NCI-H446 (cell line): ENCODE measurements at regions not wholly inside any gene's neighbourhood (a gene's known extent, or its start where the extent isn't known, plus 50 kb on each side); places are given as distances from the start of the nearest gene placed in this dataset.
A peak's percentile ranks its signal among the peaks of the same experiment; 100 is the strongest.

Experiments used
- DNase-seq, 2 experiments: peaks; one replicate each; lab custom pipeline; 2025; lab: John Stamatoyannopoulos, UW

- no peak for DNase-seq
Observed at GRCh38 chr18:44410740-44411139, 269.9 kb upstream of the SETBP1 start.

GRCh38 chr18:44411262-44411905 lies 269.3 kb upstream of the SETBP1 start:
- DNase-seq, result no peak

GRCh38 chr18:44411976-44412375 lies 268.7 kb upstream of the SETBP1 start:
- no peak for DNase-seq

GRCh38 chr18:44423814-44424644 lies 256.7 kb upstream of the SETBP1 start:
- DNase-seq, result no peak

GRCh38 chr18:44424645-44425035 lies 256.0 kb upstream of the SETBP1 start:
- DNase-seq, result no peak

GRCh38 chr18:44425161-44425560 lies 255.5 kb upstream of the SETBP1 start:
- no peak for DNase-seq

- DNase-seq, result no peak
Observed at GRCh38 chr18:44437603-44438002, 243.1 kb upstream of the SETBP1 start.

GRCh38 chr18:44450226-44450625 lies 230.5 kb upstream of the SETBP1 start:
- DNase-seq, result no peak

- DNase-seq, result peak in 1 of 2 experiments; percentile 77
Observed at GRCh38 chr18:44452346-44452745, 228.3 kb upstream of the SETBP1 start.

- no peak for DNase-seq
Observed at GRCh38 chr18:44453505-44453904, 227.2 kb upstream of the SETBP1 start.

- DNase-seq, result no peak
Observed at GRCh38 chr18:44458777-44459176, 221.9 kb upstream of the SETBP1 start.

GRCh38 chr18:44464398-44465180 lies 216.1 kb upstream of the SETBP1 start:
- no peak for DNase-seq

- no peak for DNase-seq
Observed at GRCh38 chr18:44465381-44465841, 215.3 kb upstream of the SETBP1 start.

- DNase-seq, result no peak
Observed at GRCh38 chr18:44466997-44467396, 213.7 kb upstream of the SETBP1 start.

GRCh38 chr18:44467718-44468117 lies 213.0 kb upstream of the SETBP1 start:
- no peak for DNase-seq

- no peak for DNase-seq
Observed at GRCh38 chr18:44473394-44474066, 207.2 kb upstream of the SETBP1 start.

GRCh38 chr18:44474067-44474411 lies 206.6 kb upstream of the SETBP1 start:
- no peak for DNase-seq

- no peak for DNase-seq
Observed at GRCh38 chr18:44474591-44474990, 206.1 kb upstream of the SETBP1 start.

- no peak for DNase-seq
Observed at GRCh38 chr18:44482761-44483160, 197.9 kb upstream of the SETBP1 start.

GRCh38 chr18:44495151-44495550 lies 185.5 kb upstream of the SETBP1 start:
- DNase-seq, result no peak

- no peak for DNase-seq
Observed at GRCh38 chr18:44497311-44497710, 183.4 kb upstream of the SETBP1 start.
